Urinary bladder (tissue), 3 donors: ENCODE measurements at regions not wholly inside any gene's neighbourhood (a gene's known extent, or its start where the extent isn't known, plus 50 kb on each side); places are given as distances from the start of the nearest gene placed in this dataset.

Experiments used
- DNase-seq: peaks from one replicate; pipeline ENCODE4 v3.0.0-alpha.2; 2015; ENCODE audit errors: extremely low spot score
- H3K27ac ChIP-seq: one replicate; pipeline ENCODE4 v1.5.1; 2013; ENCODE audit warnings: low read depth, mild to moderate bottlenecking, moderate library complexity
- H3K36me3 ChIP-seq: one replicate; pipeline ENCODE4 v1.6.1; 2013; ENCODE audit warnings: mild to moderate bottlenecking, moderate library complexity; ENCODE audit not compliant: insufficient read depth
- H3K4me1 ChIP-seq: one replicate; pipeline ENCODE4 v1.6.1; 2013; ENCODE audit warnings: mild to moderate bottlenecking, moderate library complexity; ENCODE audit not compliant: insufficient read depth
- H3K4me3 ChIP-seq: one replicate; pipeline ENCODE4 v1.5.1; 2013; ENCODE audit warnings: low read depth, low read length
- WGBS: extraction: QIAGEN DNeasy Blood & Tissue Kit; methylation state at CpG from one replicate; pipeline ENCODE4 v1.1.7; 2013; 5-methylcytosine and 5-hydroxymethylcytosine counted together
- donor health status: healthy with polysubstance abuse.
- donor health status: healthy.

DNA sequence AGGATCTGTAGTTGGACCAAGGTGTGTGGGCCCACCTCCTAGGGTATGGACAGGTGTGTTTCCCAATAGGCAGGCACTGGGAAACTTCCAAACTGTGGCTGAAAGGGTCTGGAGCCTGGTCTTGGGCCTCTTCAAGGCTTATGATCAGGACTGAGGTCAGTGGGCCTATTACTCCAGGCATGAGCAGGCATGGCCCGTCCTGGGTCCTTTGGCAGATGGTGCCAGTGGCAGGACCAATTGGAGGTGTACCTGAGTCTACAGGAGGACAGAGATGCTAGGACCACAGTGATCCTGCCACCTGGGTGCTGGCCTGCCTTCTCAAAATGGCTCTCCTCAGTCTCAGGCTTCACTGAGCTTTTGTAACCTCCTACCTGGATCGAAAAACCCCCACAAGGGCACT is 95.4 kb downstream of the RAB18 start:
- H3K36me3 ChIP-seq: no peaks in the 10 kb centered on the region
- H3K4me3 ChIP-seq: no peak overlapping the region

DNA sequence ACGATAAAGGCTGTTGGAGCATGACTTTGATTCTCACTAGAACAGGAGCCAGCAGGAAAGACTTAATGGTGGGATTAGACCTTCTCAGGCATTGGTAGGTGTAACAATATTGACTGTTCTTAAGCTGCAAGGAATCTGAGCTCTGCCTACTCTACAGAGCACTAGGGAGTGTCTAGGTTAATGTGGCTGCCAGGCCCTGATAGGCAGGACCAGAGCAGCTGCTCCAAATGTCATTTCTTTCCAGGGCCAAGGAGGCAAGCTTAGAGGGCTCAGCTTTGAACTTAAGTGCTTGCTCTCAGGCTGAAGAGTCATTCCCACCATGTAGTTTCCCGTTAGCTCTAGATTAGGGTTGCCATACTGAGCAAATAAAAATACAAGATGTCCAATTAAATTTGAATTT is 96.8 kb downstream of the RAB18 start:
- no peaks in the 10 kb centered on the region for H3K4me1 ChIP-seq
- no peak for DNase-seq
- no peak overlapping the region for H3K4me3 ChIP-seq
- H3K27ac ChIP-seq: no peak overlapping the region
- no peaks in the 10 kb centered on the region for H3K36me3 ChIP-seq
- WGBS: 74% methylated on average over 2 of the region's 2 CpGs

More for the DNA sequence above, 95.4 kb downstream of the RAB18 start:
- WGBS: 74% methylated on average over 2 of the region's 2 CpGs
- DNase-seq: no peak
- no peak overlapping the region for H3K27ac ChIP-seq
- H3K4me1 ChIP-seq: no peaks in the 10 kb centered on the region

DNA sequence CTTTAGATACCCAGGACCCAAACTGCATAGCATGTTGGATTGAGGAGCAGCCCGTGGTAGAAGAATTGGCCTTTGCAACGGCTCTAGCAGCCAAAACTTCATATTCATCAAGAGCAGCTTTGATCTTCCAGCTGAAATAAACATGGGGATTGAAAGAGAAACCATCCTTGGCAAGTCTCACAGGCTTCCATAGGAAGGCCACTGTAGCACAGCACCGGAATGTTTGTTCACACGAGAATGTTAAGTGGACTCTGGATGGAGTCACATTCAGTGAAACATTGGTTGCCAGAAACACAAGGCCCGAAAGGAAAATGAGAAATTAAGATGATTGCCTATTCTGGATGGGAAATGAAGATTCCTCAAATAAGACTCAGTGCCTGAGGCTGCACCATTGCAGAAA is 97.4 kb downstream of the RAB18 start:
- 31% methylated on average over 5 of the region's 5 CpGs for WGBS
- Histone ChIP-seq H3K36me3 (no peaks in the 10 kb centered on the region), H3K4me1 (no peaks in the 10 kb centered on the region), H3K27ac (no peak overlapping the region), H3K4me3 (no peak overlapping the region)
- DNase-seq: no peak

DNA sequence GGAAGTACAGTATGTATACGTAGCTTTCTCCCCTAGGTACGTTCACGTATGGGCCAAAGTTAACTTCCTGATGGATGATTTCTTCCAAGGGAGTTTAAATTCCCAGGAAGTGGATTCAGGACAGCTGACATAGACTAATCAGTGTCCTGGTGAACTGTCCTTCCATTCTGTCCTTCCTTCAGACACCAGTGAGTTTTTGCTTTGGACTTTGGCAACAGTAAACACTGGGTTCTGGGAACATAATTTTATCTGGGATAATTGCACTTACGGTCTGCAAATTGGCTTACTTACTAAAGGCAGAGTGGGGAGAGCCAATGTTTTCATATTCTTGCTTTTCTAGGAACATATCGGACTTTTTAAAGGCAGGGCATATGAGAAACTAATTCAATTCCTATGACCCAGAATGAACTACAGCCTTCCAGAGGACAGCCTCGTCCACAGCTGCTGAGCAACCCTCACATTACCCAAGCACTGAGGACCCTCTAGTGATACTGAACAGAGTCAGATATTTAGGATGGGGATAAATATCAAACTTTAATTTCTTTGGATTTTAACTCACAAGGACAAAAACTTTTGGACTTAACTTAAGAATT is 97.9 kb downstream of the RAB18 start:
- no peaks in the 10 kb centered on the region for H3K36me3 ChIP-seq
- no peak overlapping the region for H3K27ac ChIP-seq
- H3K4me1 ChIP-seq: no peaks in the 10 kb centered on the region
- no peak for DNase-seq
- 58% methylated on average over 6 of the region's 6 CpGs for WGBS
- no peak overlapping the region for H3K4me3 ChIP-seq

DNA sequence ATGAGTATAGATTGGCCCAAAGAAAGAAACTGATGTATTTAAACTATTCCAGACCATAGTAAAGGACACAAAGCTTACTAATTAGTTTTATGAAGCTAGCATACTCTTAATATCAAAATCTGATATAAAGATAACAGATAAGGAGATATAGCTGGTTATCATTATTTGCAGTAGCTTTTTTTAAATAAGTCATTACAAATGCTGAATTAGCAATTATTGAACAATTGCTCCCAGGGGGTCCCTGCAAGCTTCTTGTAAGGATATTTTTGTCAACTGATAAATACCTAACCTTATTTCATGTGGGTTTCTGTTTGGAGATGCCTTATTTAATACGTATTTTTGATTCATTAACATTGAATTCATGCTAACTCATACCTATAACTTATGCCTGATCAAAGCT is 99.0 kb downstream of the RAB18 start:
- WGBS: 97% methylated on average over 1 of the region's 1 CpG
- H3K27ac ChIP-seq: no peak overlapping the region
- no peaks in the 10 kb centered on the region for H3K4me1 ChIP-seq
- no peak overlapping the region for H3K4me3 ChIP-seq
- no peak for DNase-seq
- no peaks in the 10 kb centered on the region for H3K36me3 ChIP-seq

DNA sequence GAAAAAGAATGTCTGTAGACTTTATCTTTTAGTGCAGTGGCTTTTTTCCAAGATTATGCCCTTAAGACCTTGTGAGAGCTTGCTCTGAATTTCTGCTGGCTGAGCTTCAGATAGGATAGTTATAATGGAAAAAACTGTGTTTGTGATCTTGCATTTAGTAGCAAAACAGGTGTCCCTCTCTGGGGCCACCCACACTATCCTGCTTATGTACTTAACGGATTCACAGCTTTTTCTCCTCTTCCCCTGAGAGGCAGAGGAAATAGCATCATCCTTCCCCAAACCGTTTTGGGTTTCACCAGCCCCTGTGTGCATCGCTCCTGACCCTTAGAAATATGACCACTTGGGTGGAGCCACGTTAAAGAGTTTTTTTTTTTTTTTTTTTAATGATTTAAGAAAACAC is 101.2 kb downstream of the RAB18 start:
- Histone ChIP-seq H3K27ac (no peak overlapping the region), H3K4me3 (no peak overlapping the region), H3K4me1 (no peaks in the 10 kb centered on the region), H3K36me3 (no peaks in the 10 kb centered on the region)
- DNase-seq: no peak
- WGBS: 67% methylated on average over 4 of the region's 4 CpGs

DNA sequence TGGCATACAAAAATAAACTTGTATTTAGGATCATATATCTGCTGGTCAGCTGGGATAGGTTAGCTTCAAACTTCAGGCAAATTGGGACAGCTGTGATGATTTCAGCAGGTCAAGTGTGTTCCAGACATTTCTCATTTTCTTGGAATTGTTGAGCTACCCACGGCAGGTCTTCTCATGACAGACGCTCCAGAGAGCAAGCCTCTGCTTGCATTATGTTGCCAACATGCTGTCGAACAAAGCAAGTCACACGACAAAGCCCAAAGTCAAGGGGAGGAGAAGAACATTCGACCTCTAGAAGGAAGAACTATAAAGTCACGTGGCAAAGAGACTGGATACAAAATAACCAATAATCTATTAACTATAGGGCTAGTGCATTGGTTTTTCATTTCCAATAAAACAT is 103.5 kb downstream of the RAB18 start:
- no peak overlapping the region for H3K27ac ChIP-seq
- H3K36me3 ChIP-seq: no peaks in the 10 kb centered on the region
- 66% methylated on average over 6 of the region's 6 CpGs for WGBS
- H3K4me3 ChIP-seq: no peak overlapping the region
- no peaks in the 10 kb centered on the region for H3K4me1 ChIP-seq
- no peak for DNase-seq

DNA sequence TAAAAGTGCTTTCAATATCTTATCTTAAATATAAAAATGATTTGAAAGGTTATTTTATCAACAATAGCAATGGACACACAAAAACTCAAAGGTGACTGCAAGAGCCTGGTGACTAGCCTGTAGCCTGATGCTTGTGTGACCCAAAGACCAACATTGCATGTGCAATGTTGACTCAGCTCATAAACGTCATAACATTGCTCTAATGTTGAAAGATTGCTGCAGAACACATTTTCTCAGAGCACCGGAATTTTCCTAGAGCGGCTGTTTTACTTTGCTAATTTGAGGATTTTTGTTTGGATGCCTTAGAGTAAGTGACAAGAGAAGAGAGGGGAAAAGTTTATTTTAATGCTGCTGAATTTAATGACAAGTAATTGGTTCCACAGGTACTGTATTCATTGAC is 107.1 kb downstream of the RAB18 start:
- Histone ChIP-seq H3K4me1 (no peaks in the 10 kb centered on the region), H3K27ac (no peak overlapping the region), H3K4me3 (no peak overlapping the region), H3K36me3 (no peaks in the 10 kb centered on the region)
- WGBS: 26% methylated on average over 3 of the region's 3 CpGs
- no peak for DNase-seq

DNA sequence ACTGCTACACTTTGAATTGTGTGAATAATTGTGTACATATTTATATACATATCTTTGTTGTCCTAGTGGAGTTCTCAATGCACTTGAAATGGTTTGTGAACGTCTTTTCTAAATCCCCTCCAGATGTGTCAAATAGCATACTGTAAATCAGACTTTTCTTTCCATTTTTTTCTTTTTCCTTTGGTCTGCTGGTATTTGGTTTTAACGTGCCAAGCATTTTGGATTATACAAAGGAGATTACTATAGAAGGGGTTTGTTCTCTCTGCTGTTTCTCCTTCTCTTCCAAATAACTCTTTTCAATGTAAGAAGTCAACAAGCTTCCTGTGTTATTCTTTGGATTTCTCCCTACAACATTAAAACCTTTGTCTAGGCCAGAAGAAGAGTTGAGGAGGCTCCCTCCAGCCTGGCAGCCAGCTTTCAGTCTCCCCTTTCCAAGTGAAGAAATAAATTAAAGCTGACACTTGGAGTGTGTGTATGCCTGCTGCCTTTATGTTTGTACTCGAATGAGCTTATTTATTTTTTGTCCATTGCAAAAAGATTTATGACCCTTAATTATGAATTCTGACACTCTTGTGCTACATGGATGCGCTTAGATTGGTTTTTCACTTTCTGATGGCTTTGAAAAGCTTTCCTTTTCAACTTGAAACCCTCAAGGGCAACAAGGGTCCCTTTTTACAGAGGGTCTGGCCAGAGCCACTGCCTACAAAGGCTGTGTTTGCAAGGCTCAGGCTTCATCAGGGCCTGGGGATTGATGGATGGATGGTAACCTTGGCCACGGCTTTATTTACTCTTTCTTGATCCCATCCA is 107.8 kb downstream of the RAB18 start:
- DNase-seq: no peak
- no peaks in the 10 kb centered on the region for H3K36me3 ChIP-seq
- no peak overlapping the region for H3K27ac ChIP-seq
- 42% methylated on average over 5 of the region's 5 CpGs for WGBS
- no peak overlapping the region for H3K4me3 ChIP-seq
- no peaks in the 10 kb centered on the region for H3K4me1 ChIP-seq

DNA sequence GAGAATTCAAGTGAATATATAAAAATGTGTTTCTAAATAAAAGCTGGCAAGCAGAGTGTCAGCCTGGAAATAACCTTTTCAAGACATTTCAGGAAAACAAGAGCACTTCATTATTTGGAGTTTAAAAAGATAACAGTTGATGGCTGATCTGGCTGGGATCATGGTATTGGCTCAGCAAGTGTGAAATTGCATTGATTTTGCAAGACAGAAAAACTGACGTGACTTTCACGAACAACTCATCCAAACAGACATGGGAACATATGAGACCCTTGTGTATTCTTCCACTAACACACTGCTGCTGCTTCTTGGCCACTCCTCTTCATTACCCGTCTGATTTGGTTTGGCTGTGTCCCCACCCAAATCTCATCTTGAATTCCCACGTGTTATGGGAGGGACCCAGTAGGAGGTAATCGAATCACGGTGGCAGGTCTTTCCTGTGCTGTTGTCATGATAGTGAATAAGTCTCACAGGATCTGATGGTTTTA is 108.5 kb downstream of the RAB18 start:
- WGBS: 82% methylated on average over 6 of the region's 6 CpGs
- no peak overlapping the region for H3K4me3 ChIP-seq
- H3K4me1 ChIP-seq: no peaks in the 10 kb centered on the region
- no peak overlapping the region for H3K27ac ChIP-seq
- no peak for DNase-seq
- no peaks in the 10 kb centered on the region for H3K36me3 ChIP-seq

DNA sequence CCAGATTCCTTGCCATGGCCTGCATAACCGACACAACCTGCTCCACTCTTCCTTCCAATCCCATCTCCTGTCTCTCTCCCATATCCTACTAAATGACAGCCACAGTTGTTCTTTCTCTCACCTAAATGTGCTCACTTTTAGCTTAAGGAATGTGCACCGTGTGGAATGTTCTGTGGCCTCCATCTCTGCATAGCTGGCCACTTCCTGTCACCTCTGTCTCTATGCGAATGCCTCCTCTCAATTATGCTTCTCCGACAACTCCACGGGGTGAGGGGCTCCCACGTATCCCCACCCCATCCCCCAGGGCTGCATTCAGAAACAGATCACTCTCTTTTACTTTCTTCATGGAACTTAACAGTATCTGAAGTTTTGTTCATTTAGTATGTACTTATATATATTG is 110.7 kb downstream of the RAB18 start:
- Histone ChIP-seq H3K4me1 (no peaks in the 10 kb centered on the region), H3K27ac (no peak overlapping the region), H3K4me3 (no peak overlapping the region), H3K36me3 (no peaks in the 10 kb centered on the region)
- 63% methylated on average over 6 of the region's 6 CpGs for WGBS
- no peak for DNase-seq

DNA sequence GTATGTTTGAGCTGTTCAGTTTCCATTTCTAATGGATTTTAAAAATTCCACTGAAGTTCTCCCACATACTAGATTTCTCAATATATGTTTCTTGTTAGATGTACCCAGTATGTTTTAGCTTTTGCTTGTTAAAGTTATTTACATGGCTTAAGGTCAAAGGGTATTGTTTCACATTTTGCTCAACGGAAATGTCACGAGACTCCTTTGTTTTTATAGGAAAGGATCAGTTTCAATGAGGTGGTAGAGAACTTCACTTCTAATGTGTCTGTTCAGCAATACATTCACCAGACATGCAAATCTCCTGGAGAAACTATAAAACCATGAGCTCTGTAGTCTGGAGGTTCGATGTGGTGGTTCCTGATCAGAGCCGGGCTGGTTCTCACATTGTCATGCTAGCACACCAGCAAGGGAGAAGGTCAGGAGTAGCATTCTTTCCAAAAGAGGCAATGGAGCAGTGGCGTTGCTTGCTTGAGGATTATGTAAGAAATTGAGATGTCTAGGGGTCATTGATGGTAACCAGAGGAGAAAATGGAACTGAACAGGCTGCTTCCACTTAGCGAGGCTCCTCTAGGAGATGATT is 114.0 kb downstream of the RAB18 start:
- DNase-seq: no peak
- whole genome bisulfite sequencing: 76% methylated on average over 6 of the region's 6 CpGs
- no peak overlapping the region for H3K4me3 ChIP-seq
- H3K36me3 ChIP-seq: no peaks in the 10 kb centered on the region
- H3K4me1 ChIP-seq: no peaks in the 10 kb centered on the region
- H3K27ac ChIP-seq: no peak overlapping the region

DNA sequence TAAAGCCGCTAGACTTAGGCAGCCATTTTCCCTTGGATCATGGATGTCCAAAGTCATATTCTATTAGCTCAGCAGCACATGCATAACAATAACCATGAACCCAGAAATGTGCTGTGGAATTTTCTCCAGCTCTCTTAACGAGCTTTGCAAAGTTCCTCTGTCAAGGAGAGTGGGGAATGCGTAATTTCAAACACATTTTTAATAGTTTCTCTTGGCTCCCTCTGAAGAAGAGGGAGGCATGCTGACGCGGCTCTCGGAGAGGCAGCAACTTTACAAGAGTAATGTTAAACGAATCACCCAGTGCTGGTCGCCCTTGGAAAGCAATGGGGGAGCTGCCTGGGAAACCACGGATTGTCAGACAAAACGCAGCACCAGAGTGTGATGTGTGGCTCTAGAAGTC is 114.8 kb downstream of the RAB18 start:
- H3K4me1 ChIP-seq: no peaks in the 10 kb centered on the region
- peak; percentile 17 for DNase-seq
- H3K4me3 ChIP-seq: no peak overlapping the region
- no peaks in the 10 kb centered on the region for H3K36me3 ChIP-seq
- 92% methylated on average over 10 of the region's 10 CpGs for WGBS
- H3K27ac ChIP-seq: no peak overlapping the region

DNA sequence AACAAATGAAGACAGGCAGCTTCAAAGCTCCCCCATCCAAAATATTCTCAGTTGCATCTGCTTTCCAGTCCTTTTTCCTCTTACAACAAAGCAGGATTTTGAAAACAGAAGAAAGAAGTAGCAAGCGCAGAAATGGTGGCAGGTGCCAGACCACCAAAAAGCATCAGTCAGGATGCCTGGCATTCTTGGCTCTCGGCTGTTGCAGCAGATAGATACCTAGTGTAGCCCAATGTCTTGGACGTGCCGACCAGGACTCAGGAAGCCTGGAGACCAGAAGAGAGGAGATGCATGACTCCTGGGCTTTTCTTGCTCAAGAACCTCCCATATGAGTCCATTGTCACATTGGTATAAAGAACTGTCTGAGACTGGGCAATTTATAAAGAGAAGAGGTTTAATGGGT is 115.2 kb downstream of the RAB18 start:
- WGBS: 98% methylated on average over 4 of the region's 4 CpGs

More for the DNA sequence above, 115.2 kb downstream of the RAB18 start:
- DNase-seq: no peak
- H3K4me3 ChIP-seq: no peak overlapping the region
- H3K4me1 ChIP-seq: no peaks in the 10 kb centered on the region
- H3K36me3 ChIP-seq: no peaks in the 10 kb centered on the region
- H3K27ac ChIP-seq: no peak overlapping the region
